Spleen (tissue), 11 donors: ENCODE measurements at regions not wholly inside any gene's neighbourhood (a gene's known extent, or its start where the extent isn't known, plus 50 kb on each side); places are given as distances from the start of the nearest gene placed in this dataset.
"Not testable (repeated sequence)": the region's sequence is repeated elsewhere in the genome, so short reads cannot be mapped to it uniquely, and the experiment has no call there.

Source experiments
- DNase-seq: peaks from one replicate; pipeline ENCODE4 v3.0.0-alpha.2; 2020
- H3K27ac ChIP-seq, 8 donors: fragments of 200-600 bp; sonication (generic) in 7 of 8; 1 replicate in 4 of 8; 2 replicates in 4 of 8; pipeline versions ENCODE4 v1.5.0 to v1.8.0; 2016 to 2021; ENCODE audit warnings: inconsistent platforms in 4 of 8, mild to moderate bottlenecking in 4 of 8, moderate library complexity in 1 of 8
- H3K27me3 ChIP-seq, 7 donors: fragments of 200-600 bp; sonication (generic) in 6 of 7; replicated peaks in 1 of 7; 1 replicate in 4 of 7; 2 replicates in 3 of 7; pipeline versions ENCODE4 v1.5.0 to v1.8.0; 2016 to 2021; ENCODE audit warnings: inconsistent platforms in 3 of 7, mild to moderate bottlenecking in 1 of 7
- H3K36me3 ChIP-seq, 6 donors: fragments of 200-600 bp; sonication (generic) in 5 of 6; 1 replicate in 4 of 6; 2 replicates in 2 of 6; pipeline versions ENCODE4 v1.5.0 to v1.8.0; 2016 to 2021; ENCODE audit warnings: inconsistent platforms in 2 of 6
- H3K4me1 ChIP-seq, 6 donors: fragments of 200-600 bp; sonication (generic) in 5 of 6; 1 replicate in 3 of 6; 2 replicates in 3 of 6; pipeline versions ENCODE4 v1.5.0 to v1.8.0; 2016 to 2021; ENCODE audit warnings: inconsistent platforms in 3 of 6
- H3K4me3 ChIP-seq, 8 donors: fragments of 200-600 bp; sonication (generic) in 7 of 8; 1 replicate in 4 of 8; 2 replicates in 4 of 8; pipeline versions ENCODE4 v1.5.0 to v1.8.0; 2016 to 2021; ENCODE audit warnings: inconsistent platforms in 4 of 8, mild to moderate bottlenecking in 4 of 8, moderate library complexity in 2 of 8
- H3K9me3 ChIP-seq, 8 donors: fragments of 200-600 bp; sonication (generic) in 7 of 8; 1 replicate in 4 of 8; 2 replicates in 4 of 8; pipeline versions ENCODE4 v1.5.0 to v1.8.0; 2016 to 2021; ENCODE audit warnings: inconsistent platforms in 4 of 8
- POLR2A ChIP-seq, 3 donors: fragments of 450-650 bp; IDR thresholded peaks; one replicate each; pipeline ENCODE4 v1.5.1; 2017; ENCODE audit warnings: antibody characterized with exemption in 3 of 3, mild to moderate bottlenecking in 1 of 3
- POLR2AphosphoS5 ChIP-seq, 3 donors: sonication (generic); formaldehyde crosslinking; IDR thresholded peaks; one replicate each; pipeline ENCODE4 v1.5.1; 2017; ENCODE audit warnings: antibody characterized with exemption in 3 of 3
- WGBS, 5 donors: extraction: QIAGEN DNeasy Blood & Tissue Kit in 3 of 5; methylation state at CpG; one replicate each; pipeline versions ENCODE4 v1.1.5 to v1.1.7; 2013 to 2018; 5-methylcytosine and 5-hydroxymethylcytosine counted together
- intact Hi-C: fragments of 100-400 bp; cut with DNase I; formaldehyde crosslinking; loops from one replicate; pipeline ENCODE4 v1.15.0; 2023; ENCODE audit warnings: low total_unique reads
- TF ChIP-seq, protein P1 (sequence below), 11 experiments: fragments of 200-600 bp in 7 of 11; fragments of 450-650 bp in 4 of 11; sonication (generic) in 4 of 11; IDR thresholded peaks in 8 of 11; conservative IDR thresholded peaks in 3 of 11; 1 replicate in 7 of 11; 2 replicates in 4 of 11; pipeline versions ENCODE4 v1.4.0 to v1.8.0; 2016 to 2021; ENCODE audit warnings: antibody characterized with exemption in 11 of 11, inconsistent platforms in 4 of 11, mild to moderate bottlenecking in 1 of 11
- donor health status: healthy with polysubstance abuse.
- donor health status: DM: no; HTN: no; CAD: no; lungs with moderate emphysema.
- donor health status: DM: no; HTN: no; CAD: no.
- donor health status: Bipolar disorder and iron deficiency.
- donor health status: healthy.
- donor health status: DM: no; HTN: no; CAD: no.
- donor health status: DM: yes; HTN: yes; CAD: no.

DNA sequence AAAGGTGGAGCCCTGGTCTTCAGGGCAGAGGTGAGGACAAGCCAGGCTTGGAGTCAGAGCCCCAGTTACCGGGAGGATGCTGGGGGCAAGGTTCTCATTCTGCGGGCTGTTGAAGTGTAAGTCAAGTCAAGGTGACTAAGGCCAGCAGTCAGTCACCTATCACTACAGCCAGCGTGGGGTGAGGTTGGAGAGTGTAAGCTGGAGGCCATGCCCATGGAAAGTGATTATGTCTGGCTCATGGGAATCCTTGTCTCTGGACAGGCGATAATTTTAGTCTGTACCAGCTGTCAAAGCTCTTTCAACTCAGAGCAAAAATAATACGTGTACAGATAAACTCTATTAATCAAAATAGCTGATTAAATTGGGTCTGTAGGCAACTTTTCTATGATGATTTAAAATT lies 143.1 kb downstream of the NR2F2 start:
- 84 to 89% (median 89%) methylated on average over 5 of the region's 5 CpGs for WGBS, 5 donors
- no peaks in the 10 kb centered on the region for H3K9me3 ChIP-seq
- no peaks in the 10 kb centered on the region for H3K36me3 ChIP-seq
- H3K27me3 ChIP-seq = no peaks in the 10 kb centered on the region
- TF ChIP-seq, protein P1, sequence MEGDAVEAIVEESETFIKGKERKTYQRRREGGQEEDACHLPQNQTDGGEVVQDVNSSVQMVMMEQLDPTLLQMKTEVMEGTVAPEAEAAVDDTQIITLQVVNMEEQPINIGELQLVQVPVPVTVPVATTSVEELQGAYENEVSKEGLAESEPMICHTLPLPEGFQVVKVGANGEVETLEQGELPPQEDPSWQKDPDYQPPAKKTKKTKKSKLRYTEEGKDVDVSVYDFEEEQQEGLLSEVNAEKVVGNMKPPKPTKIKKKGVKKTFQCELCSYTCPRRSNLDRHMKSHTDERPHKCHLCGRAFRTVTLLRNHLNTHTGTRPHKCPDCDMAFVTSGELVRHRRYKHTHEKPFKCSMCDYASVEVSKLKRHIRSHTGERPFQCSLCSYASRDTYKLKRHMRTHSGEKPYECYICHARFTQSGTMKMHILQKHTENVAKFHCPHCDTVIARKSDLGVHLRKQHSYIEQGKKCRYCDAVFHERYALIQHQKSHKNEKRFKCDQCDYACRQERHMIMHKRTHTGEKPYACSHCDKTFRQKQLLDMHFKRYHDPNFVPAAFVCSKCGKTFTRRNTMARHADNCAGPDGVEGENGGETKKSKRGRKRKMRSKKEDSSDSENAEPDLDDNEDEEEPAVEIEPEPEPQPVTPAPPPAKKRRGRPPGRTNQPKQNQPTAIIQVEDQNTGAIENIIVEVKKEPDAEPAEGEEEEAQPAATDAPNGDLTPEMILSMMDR (IDR thresholded peaks at IDR 0.05 in 8 of 11, conservative IDR thresholded peaks at IDR 0.05 in 3 of 11) = no peak
- TF ChIP-seq POLR2A (IDR thresholded peaks at IDR 0.05) = no peak
- no peak for TF ChIP-seq POLR2AphosphoS5 (IDR thresholded peaks at IDR 0.05)
- no peaks in the 10 kb centered on the region for H3K4me1 ChIP-seq
- DNase-seq = no peak
- H3K4me3 ChIP-seq = no peak overlapping the region
- H3K27ac ChIP-seq = no peak overlapping the region
- intact Hi-C loops = no loop called here

DNA sequence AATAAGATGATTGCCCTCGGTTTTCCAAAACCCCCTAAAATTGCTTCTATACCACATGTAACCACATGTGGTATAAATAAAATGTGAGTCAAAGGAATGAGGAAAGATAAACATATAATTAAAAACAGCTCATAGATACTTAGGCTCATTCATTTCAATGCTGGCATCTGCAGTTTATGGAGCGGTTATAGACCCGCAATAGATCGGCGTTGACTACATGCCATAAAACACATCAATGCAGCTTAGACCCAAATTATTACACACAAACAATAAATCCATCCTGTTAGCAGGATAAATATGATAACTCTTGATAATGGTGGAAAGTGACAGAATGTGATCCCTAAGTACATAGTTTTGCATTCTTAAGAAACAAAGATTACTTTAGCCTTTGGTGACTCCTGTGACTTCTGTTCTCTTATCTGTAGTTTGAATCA lies 143.7 kb downstream of the NR2F2 start:
- WGBS, 5 donors = 78 to 89% (median 85%) methylated on average over 5 of the region's 5 CpGs
- TF ChIP-seq POLR2AphosphoS5 (IDR thresholded peaks at IDR 0.05) (no peak), POLR2A (IDR thresholded peaks at IDR 0.05) (no peak)
- TF ChIP-seq, protein P1 (IDR thresholded peaks at IDR 0.05 in 8 of 11, conservative IDR thresholded peaks at IDR 0.05 in 3 of 11) = no peak
- no peak overlapping the region for H3K27ac ChIP-seq
- no peak for DNase-seq
- no peaks in the 10 kb centered on the region for H3K27me3 ChIP-seq
- intact Hi-C loops = no loop called here
- no peaks in the 10 kb centered on the region for H3K4me1 ChIP-seq
- H3K9me3 ChIP-seq = no peaks in the 10 kb centered on the region
- no peaks in the 10 kb centered on the region for H3K36me3 ChIP-seq
- no peak overlapping the region for H3K4me3 ChIP-seq

DNA sequence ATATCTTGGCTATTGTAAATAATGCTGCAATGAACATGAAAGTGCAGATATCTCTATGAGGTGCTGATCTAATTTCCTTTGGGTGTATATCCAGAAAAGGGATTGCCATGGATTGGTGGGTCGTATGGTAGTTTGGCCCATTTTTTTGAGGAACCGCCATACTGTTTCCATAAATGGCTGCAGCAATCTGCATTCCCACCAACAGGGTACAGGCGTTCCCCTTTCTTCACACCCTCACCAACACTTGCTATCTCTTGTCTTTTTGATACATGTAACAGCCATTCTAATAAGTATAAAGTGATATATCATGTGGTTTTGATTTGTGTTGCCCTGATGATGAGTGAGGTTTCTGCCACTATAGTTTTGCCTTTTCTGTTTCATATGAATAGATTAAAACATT lies 146.7 kb downstream of the NR2F2 start:
- Histone ChIP-seq H3K9me3 (no peaks in the 10 kb centered on the region), H3K36me3 (no peaks in the 10 kb centered on the region), H3K4me1 (no peaks in the 10 kb centered on the region), H3K4me3 (no peak overlapping the region), H3K27me3 (no peaks in the 10 kb centered on the region), H3K27ac (no peak overlapping the region)
- TF ChIP-seq, protein P1 (IDR thresholded peaks at IDR 0.05 in 8 of 11, conservative IDR thresholded peaks at IDR 0.05 in 3 of 11) = no peak
- WGBS, 5 donors = 80 to 96% (median 90%) methylated on average over 3 of the region's 3 CpGs
- no peak for DNase-seq
- intact Hi-C loops = no loop called here

- H3K4me1 ChIP-seq, H3K4me3 ChIP-seq, DNase-seq, H3K9me3 ChIP-seq, H3K27me3 ChIP-seq, intact Hi-C loops, H3K27ac ChIP-seq, H3K36me3 ChIP-seq: not testable (repeated sequence)
- 82 to 95% (median 92%) methylated on average over 1 of the region's 1 CpG for WGBS, 5 donors
These were observed 153.9 kb downstream of the NR2F2 start for GRCh38 chr15:96484412-96484811.

DNA sequence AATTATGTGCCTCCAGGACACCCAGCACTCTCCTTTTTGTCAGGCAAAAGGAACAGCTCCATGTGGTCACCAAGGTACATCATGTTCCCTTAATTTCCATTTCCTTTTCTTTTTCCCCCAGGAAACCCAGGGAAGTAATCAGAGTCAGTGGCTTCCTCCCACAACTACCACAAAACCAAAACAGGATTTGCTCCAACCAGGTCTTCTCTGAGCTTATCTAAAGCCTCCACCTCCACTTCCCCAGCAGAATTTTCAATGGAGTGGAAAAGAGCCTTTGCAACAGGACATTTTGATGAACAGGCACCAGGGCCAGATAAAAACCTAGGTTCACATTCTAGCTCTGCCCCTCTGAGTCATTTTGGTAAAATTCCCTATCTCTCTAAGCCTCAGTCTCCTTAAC lies 154.3 kb downstream of the NR2F2 start:
- Histone ChIP-seq H3K27me3 (peaks cover 0 to 5% (median 0%) of the 10 kb centered on the region in 7 donors), H3K27ac (no peak overlapping the region), H3K9me3 (no peaks in the 10 kb centered on the region), H3K4me1 (no peaks in the 10 kb centered on the region), H3K36me3 (no peaks in the 10 kb centered on the region), H3K4me3 (no peak overlapping the region)
- TF ChIP-seq, protein P1 (IDR thresholded peaks at IDR 0.05 in 8 of 11, conservative IDR thresholded peaks at IDR 0.05 in 3 of 11) = no peak
- TF ChIP-seq POLR2A (IDR thresholded peaks at IDR 0.05) (no peak), POLR2AphosphoS5 (IDR thresholded peaks at IDR 0.05) (no peak)
- intact Hi-C loops = no loop called here
- no peak for DNase-seq
